ENCODE measurements at regions not wholly inside any gene's neighbourhood (a gene's known extent, or its start where the extent isn't known, plus 50 kb on each side); places are given as distances from the start of the nearest gene placed in this dataset.

- H3K27me3 ChIP-seq (ENCODE audit: control insufficient read depth, low read length) = no peaks in the 10 kb centered on the region
- H3K4me1 ChIP-seq (ENCODE audit: control insufficient read depth, low read length) = no peaks in the 10 kb centered on the region
- no peaks in the 10 kb centered on the region for H3K9me2 ChIP-seq (replicated peaks; ENCODE audit: control insufficient read depth, low read length)
- no peak overlapping the region for H3K4me3 ChIP-seq (ENCODE audit: low read length)
- TF ChIP-seq EZH2phosphoT487 (IDR thresholded peaks at IDR 0.05; ENCODE audit: borderline replicate concordance, low read length) = no peak
- TF ChIP-seq, protein P1, sequence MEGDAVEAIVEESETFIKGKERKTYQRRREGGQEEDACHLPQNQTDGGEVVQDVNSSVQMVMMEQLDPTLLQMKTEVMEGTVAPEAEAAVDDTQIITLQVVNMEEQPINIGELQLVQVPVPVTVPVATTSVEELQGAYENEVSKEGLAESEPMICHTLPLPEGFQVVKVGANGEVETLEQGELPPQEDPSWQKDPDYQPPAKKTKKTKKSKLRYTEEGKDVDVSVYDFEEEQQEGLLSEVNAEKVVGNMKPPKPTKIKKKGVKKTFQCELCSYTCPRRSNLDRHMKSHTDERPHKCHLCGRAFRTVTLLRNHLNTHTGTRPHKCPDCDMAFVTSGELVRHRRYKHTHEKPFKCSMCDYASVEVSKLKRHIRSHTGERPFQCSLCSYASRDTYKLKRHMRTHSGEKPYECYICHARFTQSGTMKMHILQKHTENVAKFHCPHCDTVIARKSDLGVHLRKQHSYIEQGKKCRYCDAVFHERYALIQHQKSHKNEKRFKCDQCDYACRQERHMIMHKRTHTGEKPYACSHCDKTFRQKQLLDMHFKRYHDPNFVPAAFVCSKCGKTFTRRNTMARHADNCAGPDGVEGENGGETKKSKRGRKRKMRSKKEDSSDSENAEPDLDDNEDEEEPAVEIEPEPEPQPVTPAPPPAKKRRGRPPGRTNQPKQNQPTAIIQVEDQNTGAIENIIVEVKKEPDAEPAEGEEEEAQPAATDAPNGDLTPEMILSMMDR (IDR thresholded peaks at IDR 0.05; ENCODE audit: low read depth, low read length, poor library complexity, severe bottlenecking) = no peak
- no peaks in the 10 kb centered on the region for H3K79me2 ChIP-seq (ENCODE audit: control insufficient read depth, low read length)
- no peaks in the 10 kb centered on the region for H4K20me1 ChIP-seq (ENCODE audit: control insufficient read depth, insufficient read depth, low read depth, low read length)
- H3K36me3 ChIP-seq (ENCODE audit: control insufficient read depth, low read length) = no peaks in the 10 kb centered on the region
- no peak overlapping the region for H3K4me2 ChIP-seq (ENCODE audit: low read length)
- H3K27ac ChIP-seq (ENCODE audit: low read depth, low read length) = no peak overlapping the region
- H3F3A ChIP-seq (ENCODE audit: control insufficient read depth, insufficient read depth) = no peaks in the 10 kb centered on the region
- H3K9me3 ChIP-seq (ENCODE audit: control insufficient read depth, insufficient read depth, low read length) = no peaks in the 10 kb centered on the region
Measured at GRCh38 chr12:87756111-87756510, 273.1 kb downstream of the C12orf50 start.

GRCh38 chr12:87728931-87729593, 300.1 kb downstream of the C12orf50 start:
- Histone ChIP-seq H3K4me3 (ENCODE audit: low read length) (no peak overlapping the region), H3K9me2 (replicated peaks; ENCODE audit: control insufficient read depth, low read length) (no peaks in the 10 kb centered on the region), H3K9me3 (ENCODE audit: control insufficient read depth, insufficient read depth, low read length) (no peaks in the 10 kb centered on the region), H3K27me3 (ENCODE audit: control insufficient read depth, low read length) (no peaks in the 10 kb centered on the region), H3F3A (ENCODE audit: control insufficient read depth, insufficient read depth) (no peaks in the 10 kb centered on the region), H4K20me1 (ENCODE audit: control insufficient read depth, insufficient read depth, low read depth, low read length) (no peaks in the 10 kb centered on the region), H3K27ac (ENCODE audit: low read depth, low read length) (no peak overlapping the region), H3K4me2 (ENCODE audit: low read length) (no peak overlapping the region), H3K79me2 (ENCODE audit: control insufficient read depth, low read length) (no peaks in the 10 kb centered on the region), H3K4me1 (ENCODE audit: control insufficient read depth, low read length) (no peaks in the 10 kb centered on the region), H3K36me3 (ENCODE audit: control insufficient read depth, low read length) (no peaks in the 10 kb centered on the region)
- TF ChIP-seq, protein P1 (IDR thresholded peaks at IDR 0.05; ENCODE audit: low read depth, low read length, poor library complexity, severe bottlenecking) = no peak
- TF ChIP-seq EZH2phosphoT487 (IDR thresholded peaks at IDR 0.05; ENCODE audit: borderline replicate concordance, low read length) = no peak

GRCh38 chr12:87720967-87721366, 308.2 kb downstream of the C12orf50 start:
- TF ChIP-seq EZH2phosphoT487 (IDR thresholded peaks at IDR 0.05; ENCODE audit: borderline replicate concordance, low read length) = no peak
- TF ChIP-seq, protein P1 (IDR thresholded peaks at IDR 0.05; ENCODE audit: low read depth, low read length, poor library complexity, severe bottlenecking) = no peak
- H3F3A ChIP-seq (ENCODE audit: control insufficient read depth, insufficient read depth) = no peaks in the 10 kb centered on the region

More at GRCh38 chr12:87720967-87721366, 308.2 kb downstream of the C12orf50 start:
- Histone ChIP-seq H3K27ac (ENCODE audit: low read depth, low read length) (no peak overlapping the region), H3K27me3 (ENCODE audit: control insufficient read depth, low read length) (no peaks in the 10 kb centered on the region), H3K4me2 (ENCODE audit: low read length) (no peak overlapping the region), H3K4me1 (ENCODE audit: control insufficient read depth, low read length) (no peaks in the 10 kb centered on the region), H3K36me3 (ENCODE audit: control insufficient read depth, low read length) (no peaks in the 10 kb centered on the region), H3K4me3 (ENCODE audit: low read length) (no peak overlapping the region), H3K9me3 (ENCODE audit: control insufficient read depth, insufficient read depth, low read length) (no peaks in the 10 kb centered on the region), H3K9me2 (replicated peaks; ENCODE audit: control insufficient read depth, low read length) (no peaks in the 10 kb centered on the region), H4K20me1 (ENCODE audit: control insufficient read depth, insufficient read depth, low read depth, low read length) (no peaks in the 10 kb centered on the region), H3K79me2 (ENCODE audit: control insufficient read depth, low read length) (no peaks in the 10 kb centered on the region)

Data from DOHH2 (cell line).